Forelimb muscle (tissue), 1 donor: ENCODE measurements at regions not wholly inside any gene's neighbourhood (a gene's known extent, or its start where the extent isn't known, plus 50 kb on each side); places are given as distances from the start of the nearest gene placed in this dataset.
"Not testable (repeated sequence)": the region's sequence is repeated elsewhere in the genome, so short reads cannot be mapped to it uniquely, and the experiment has no call there.

ENCODE experiments used
- DNase-seq: peaks from one replicate; pipeline ENCODE4 v3.0.0-alpha.2; 2013; ENCODE audit warnings: low read depth

DNA sequence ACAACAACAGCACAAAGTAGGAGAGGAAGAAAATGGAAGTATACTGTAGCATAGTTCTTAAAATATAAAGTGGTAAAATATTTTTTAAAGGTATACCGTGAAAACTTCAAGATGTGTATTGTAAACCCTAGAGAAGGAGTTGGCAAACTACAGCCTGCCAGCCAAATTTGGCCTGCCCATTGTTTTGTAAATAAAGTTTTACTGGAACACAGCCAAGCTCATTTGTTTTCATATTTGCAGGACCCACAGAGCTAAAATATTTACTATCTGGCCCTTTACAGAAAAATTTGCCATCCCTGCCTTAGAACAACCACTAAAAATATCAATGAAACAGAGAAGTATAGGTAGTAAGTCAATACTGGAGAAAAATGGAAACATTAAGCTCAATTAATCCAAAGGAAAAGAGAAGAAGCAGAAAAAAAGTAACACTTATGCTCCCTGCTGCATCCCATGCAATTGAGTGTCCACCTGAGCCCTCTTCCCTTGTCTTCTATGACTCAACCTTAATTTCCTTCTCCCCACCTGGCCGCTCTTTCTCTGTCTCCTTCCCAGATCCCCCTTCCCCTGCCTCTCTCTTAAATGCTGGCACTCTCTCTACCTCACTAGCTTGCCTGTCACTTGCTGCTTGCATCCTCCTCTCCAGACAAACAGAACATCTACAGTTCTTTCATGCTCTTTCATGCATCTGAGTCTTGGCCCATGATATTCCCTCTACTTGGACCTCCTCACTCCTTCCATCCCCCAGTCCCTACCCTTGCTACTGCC is 50.6 kb upstream of the FER start:
- DNase-seq: no peak

DNA sequence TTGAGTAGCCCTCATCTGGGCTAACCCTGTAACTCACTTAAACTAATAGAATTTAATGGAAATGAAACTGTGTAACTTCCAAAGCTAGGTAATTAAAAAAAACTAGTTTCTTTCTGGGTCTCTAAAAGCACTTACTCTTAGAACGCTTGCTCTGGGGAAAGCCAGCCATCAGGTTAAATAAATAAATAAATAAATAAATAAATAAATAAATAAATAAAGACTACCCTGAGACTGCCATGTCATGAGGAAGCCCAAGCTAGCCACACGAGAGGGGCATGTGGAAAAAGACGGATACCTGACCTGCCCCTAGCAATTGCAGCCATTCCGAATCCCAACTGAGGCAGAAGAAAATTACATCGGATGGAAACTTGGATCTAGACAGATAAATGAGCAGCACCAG is 51.3 kb upstream of the FER start:
- DNase-seq: no peak

DNA sequence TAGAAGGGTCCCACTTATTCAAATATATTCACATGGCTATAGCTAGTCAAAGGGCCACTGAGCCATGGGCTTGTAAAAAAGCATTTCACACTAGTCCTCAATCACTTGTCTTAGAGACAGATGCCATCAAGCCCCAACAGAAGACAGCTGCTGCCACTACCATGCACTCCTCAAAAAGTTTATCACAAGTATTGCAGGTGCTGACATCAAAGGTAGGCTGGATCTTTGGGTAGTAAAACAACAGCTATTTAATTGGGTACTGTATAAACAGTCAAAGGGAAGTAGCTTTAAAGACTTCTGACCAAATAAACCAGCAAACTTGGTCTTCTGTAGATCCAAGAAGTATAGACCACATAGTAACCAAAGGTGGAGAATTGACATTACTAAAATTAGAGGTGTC is 59.2 kb upstream of the FER start:
- DNase-seq: no peak

DNA sequence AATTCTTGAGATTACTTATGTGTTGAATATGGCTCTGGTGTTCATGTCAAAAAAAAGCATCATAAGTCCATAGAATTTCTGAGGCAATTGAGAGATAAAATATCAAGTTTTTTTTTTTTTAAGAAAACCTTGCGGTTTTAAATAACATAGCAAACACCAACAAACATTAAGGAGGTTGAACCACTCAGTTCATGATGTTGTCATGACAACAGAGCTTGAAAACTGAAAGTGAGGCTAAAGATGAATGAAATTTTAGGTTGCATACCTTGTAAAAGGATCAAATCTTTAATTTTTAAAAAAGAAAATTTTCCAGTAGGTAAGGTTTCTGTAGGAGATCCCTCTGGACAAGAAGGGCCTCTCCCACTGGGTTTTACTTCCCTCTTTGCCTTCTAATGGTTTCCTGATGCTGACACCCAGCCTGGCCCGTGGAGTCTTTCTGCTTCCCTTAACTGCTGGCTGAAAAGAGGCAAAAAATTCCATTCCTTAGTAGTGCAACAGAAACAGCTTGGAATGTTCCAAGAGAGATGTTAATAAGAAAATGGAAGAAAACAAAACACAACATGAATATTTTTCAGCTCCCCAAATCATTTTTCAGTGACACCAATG is 60.0 kb upstream of the FER start:
- DNase-seq: no peak

DNA sequence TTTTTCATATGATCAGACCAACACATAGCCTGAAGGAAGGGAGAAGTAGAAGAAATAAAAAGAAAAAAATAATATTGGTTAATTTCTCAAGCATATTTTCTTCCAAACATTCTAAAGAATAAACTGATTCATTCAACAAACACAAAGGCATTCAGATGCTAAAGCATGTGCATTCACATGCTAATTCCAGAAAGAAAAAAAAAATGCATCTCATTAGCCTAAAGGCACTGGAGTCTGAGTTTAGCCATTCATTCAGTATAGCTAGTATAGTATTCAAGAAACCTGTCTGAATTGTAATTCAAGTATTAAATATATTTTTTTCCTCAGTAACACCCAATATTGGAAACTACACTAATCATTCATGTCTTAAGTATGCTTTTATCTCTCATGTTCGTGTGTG is 61.0 kb upstream of the FER start:
- no peak for DNase-seq

DNA sequence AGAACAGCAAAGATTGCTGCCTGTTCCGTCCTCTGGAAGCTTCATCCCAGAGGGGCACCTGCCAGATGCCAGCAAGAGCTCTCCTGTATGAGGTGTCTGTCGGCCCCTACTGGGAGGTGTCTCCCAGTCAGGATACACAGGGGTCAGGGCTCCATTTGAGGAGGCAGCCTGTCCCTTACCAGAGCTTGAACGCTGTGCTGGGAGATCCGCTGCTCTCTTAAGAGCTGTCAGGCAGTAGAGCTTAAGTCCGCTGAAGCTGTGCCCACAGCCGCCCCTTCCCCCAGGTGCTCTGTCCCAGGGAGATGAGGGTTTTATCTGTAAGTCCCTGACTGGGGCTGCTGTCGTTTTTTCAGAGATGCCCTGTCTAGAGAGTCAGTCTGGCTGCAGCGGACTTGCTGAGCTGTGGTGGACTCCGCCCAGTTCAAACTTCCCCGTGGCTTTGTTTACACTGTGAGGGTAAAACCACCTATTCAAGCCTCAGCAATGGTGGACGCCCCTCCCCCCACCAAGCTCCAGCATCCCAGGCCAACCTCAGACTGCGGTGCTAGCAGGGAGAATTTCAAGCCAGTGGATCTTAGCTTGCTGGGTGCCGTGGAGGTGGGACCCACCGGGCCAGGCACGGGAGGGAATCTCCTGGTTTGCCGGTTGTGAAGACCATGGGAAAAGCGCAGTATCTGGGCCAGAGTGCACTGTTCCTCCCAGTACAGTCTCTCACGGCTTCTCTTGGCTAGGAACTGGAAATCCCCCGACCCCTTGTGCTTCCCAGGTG is 62.1 kb upstream of the FER start:
- not testable (repeated sequence) for DNase-seq

DNA sequence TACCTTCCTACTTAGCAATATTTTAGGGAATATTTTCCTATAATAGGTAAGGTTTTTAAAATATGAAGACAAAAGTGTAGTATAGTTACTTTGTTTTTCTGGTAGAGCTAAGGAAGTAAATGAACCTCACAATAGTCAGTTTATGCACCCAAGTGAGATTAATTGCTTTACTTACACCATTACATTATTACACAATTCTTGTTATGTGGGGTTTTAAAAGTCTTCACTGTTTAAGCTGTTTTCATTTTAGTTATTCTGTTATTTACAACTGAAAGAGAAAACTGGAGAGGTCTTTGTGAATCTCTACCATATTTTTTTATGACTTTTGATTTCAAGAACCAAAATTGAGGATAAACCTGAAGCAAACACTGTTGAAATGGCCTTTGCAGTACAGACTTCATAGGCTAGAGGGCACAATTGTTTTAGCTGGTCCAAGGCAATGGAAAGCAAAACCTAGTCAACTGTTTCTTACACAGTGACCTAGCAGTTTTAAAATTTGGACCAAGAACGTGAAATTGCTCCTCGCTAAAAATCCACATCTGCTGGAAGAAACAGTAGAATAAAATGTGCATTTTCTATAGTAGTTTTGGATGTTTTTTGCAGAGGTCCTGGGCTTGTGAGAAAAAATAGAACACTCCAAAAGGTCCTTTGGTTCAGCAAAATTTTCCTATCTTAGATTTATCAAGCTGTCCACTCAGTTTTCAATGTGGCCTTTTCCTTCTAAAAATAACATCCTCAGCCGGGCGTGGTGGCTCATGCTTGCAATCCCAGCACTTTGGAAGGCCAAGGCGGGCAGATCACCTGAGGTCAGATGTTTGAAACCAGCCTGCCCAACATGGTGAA is 66.4 kb upstream of the FER start:
- DNase-seq: peak; percentile 72

DNA sequence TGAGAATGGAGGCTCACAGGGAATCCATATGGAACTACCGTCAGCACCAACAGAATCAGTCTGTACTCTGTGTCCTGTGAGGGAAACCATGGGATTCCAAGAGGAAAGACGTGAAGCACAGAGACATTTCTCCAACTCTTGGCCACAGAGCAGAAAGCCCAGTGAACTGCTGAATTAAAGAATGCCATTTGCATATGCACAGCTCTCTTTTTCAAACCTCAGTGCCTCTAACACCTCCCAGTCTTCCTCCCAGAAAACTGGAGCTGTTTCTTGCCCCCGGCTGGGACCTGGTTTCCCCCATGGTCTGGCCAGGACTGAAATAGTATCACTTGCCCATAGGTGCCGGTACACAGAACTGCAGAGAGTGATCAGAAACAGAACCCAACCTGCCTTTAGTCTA is 69.6 kb upstream of the FER start:
- no peak for DNase-seq

DNA sequence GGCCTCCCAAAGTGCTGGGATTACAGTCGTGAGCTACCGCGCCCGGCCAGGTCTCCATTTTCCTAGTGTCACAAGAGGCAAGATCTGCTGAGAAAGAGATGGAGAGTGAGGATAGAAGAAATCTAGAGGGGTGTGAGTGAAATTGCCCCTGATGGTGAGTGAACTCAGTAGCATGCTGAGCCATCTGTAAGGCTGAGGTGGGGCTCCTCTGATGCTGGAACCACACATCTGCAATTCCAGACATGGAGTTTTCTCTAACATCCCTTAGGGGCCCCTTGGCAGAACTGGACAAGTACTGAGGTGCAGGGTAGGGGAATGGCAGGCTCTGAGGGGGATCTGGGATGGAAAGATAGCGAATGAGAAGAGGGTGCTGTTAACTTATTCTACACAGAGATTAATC is 72.0 kb upstream of the FER start:
- DNase-seq: no peak

DNA sequence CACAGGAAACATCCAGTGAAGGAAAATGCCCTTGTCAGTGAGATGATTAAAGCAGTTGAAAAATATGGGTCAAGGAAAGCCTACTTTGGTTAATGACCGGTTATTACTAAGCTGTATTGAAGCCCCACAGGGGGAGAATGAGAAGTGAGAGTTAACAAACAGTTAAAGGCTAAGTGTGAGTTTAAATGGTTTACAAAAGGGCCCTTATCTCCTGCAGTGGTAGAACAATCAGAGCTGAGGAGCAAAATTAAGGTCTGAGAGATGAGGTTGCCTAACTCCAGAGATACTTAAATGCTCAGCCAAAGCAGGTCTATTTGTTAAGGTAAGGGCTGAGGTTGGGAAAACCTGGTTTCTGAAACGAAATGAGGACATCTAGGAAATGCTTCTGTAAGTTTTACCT is 75.1 kb upstream of the FER start:
- DNase-seq: no peak

DNA sequence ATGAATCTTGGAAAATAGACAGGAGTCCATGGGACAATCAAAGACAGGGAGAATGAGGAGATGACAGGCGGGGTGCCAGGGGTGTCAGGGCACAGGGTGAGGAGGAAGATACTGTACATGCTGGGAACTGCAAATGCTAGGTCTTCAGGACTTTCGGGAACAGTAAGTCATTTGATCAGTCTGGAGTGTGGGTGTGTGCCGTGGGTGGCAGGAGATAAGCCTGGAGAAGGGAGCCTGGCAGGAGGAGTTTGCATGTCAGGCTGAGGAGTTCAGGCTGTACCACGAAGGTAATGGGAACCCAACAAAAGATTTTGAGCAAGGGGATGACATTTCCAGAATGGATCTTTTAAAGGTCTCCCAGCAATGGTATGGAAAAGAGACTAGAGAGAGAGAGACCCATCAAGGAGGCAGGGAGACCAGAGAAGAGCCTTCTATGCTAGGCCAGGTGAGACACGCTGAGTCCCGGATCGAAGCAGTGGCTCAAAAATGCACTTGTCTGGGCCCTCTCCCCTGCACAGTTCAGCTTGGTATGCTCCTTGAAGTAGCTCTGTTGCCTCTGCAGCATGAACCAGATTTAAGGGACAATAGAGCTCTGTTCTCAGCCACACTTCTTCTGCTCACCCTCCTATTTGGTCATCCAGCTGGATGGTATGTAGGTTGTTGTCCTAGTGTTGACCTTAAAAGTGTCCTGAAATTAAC is 77.0 kb upstream of the FER start:
- DNase-seq: no peak

DNA sequence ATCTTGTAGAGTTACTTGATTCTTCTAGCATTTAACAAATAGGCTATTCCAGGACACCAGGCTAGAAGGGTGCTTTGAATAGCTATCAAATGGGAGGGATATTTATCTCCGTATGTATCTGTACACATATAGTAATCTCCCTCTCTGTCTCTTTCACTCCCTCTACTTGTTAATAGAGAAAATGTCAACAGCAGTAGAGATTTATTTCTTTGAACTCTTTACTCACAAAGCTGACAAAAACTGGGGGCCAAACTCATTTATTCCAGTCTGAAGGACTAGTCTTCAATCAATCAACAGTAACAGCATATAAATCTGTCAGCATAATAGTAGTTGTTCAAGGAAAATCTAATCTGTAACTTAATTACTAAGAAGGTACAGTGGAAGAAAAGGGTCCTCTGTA is 78.2 kb upstream of the FER start:
- no peak for DNase-seq

DNA sequence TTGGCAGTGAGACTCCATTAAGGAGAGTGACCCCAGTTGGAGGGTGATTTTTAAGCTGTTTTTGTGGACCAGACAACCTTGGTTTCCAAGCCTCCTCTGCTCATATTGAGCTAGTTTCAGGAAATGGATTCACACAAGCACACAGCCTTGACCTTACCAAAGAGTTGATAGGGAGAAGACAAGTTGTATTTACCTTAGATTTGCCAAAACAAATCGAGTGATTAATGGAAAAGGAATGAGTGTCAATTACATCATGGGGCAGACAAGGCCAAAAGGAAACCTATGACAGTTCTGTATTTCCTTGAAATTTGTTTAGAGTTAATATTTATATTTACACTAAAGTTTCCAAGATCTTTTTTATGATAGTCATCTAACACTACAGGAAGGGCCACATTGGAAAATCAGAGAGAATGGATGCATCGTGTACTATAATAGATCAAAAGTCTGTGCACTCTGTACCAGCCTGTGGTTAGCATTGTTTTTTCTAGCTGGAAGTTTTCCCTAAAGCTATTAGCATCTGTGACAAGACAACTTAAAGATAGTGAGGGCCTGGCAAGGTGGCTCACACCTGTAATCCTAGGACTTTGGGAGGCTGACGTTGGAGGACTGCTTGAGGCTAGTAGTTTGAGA is 86.0 kb upstream of the FER start:
- DNase-seq: no peak

DNA sequence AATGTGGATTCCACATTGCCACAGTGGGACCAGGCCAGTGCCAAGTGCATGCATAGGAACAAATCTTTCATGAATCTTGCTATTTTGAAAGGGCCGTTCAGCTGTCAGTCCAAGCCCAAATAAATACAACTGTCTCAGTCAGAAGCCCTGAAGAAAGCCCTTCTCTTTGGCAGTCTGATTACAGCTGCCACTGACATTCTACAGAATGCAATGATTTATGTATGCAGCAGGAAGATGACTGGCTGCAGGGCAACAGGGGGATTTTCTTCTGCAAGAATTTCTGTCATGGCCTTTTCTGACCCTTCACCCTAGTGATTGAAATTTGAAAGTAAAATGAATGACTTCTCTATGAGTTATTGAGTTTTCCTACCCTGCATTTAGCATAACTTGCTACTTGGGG is 86.7 kb upstream of the FER start:
- DNase-seq: no peak

DNA sequence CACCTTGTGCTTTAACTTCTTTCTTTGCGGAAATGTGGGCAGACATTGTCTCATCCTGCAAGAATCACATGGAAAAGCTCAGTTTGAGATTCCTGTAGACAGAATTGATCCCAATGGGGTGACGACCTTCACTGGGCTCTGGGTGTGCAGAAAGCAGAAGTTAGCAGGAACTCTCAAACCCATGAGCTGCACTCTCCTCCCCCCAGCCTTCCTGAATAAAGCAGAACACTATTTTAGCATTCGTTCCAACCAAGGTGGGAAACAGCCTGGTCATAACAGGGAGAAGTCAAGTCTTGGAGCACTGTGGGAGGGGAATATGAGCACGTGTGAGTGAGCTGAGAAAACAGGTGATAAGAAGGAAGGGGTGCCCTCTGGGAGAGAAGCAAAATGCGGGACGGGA is 87.4 kb upstream of the FER start:
- DNase-seq: no peak

DNA sequence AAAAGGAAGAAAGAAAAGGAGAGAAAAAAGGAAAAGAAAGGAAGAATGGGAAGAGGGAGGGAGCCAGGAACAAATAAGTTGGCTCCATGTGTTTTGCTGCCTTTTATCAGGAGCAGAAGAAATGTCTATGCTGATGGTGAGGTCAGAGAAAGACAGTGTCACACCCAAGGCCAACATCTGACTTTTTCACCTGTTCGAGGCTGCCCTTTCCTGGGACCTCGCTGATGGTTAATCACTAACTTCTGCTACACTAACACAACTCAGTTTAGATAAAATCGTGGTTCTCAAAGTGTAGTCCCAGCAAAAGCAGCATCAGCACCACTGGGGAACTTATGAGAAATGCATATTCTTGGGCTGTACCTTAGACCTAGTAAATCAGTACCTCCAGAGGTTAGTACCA is 88.2 kb upstream of the FER start:
- DNase-seq: no peak

DNA sequence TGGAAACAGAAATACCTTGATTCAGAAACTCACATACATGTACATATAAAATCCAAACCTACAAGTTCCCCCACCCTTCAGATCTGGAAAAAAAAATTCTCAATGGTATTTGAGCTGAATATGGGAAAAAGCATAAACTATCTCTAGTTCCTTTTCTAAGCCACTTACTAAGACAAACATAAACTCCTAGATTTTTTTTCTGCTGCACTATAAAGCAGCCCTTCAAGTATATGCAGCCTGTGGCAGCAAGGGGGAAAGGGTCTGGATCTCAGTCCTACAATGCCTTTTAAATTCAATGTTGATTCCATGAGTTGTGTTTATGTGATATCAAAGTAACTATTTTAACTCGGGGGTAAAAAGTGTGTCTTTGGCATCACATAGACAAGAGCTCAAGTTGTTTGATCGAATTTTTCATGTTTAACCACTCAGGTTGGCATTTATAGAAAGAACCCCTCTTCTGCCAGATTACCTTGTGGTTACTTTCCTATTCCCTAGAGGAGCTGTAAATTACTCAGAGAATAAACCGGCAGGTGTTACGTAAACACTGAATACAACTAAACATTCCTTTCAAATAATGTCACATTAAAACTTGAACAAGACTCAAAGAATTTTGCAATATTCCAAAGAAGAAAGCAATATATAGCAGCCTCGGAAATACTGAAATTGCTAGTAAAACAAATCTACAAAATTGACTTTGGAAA is 91.8 kb upstream of the FER start:
- DNase-seq: no peak

DNA sequence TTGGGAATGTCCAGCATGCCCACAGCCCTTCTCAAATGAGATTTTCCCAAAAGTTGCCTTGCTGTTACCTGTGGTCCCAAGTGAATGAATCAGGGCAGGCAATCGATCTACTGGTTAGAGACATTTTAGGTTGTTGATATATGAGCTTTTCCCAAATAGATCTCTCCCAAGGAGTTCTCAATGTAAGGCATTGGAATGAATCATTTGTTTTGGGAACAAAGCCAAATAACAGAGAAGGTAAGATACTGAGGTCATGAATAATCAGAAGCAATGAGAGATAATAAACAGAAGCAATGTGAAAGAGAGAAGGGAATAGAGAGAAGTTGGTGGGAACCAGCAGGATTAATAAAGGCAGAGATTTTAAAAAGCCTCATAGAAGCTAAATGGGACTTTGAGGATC is 93.6 kb upstream of the FER start:
- no peak for DNase-seq

DNA sequence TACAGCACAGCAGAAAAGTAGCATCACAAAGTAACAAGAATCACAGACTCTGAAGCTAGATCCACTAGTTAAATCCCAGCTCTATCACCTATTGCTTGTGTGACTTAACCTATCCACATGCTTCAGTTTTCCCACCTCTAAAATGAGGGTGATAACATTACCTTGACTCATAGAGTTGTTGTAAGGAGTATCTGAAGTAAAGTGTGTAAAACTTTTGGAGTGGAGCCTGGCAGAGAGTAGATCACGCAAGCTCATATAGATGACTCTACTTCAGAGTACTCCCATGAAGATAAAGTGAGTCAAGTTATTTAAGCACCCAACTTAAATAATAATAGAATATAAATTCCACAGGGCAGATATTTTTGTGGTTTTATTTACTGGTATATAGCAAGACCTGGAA is 94.5 kb upstream of the FER start:
- DNase-seq: no peak

DNA sequence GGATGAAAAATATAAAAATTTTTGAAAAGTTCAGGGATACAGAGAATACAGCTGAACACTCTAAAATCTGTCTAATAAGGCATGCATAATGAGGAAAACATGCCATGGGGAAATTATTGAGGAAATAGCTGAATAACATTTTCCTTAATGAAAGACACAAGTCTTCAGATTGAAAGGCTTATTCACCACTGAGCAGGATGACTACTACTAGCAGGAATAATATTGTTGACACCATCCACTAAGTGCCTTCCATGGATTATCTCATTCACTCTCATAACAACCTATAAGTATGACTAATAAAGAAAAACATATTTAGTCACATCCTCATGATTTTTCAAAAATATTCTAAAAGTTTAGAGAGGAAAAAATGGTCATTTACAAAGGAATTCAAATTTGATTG is 96.7 kb upstream of the FER start:
- no peak for DNase-seq

DNA sequence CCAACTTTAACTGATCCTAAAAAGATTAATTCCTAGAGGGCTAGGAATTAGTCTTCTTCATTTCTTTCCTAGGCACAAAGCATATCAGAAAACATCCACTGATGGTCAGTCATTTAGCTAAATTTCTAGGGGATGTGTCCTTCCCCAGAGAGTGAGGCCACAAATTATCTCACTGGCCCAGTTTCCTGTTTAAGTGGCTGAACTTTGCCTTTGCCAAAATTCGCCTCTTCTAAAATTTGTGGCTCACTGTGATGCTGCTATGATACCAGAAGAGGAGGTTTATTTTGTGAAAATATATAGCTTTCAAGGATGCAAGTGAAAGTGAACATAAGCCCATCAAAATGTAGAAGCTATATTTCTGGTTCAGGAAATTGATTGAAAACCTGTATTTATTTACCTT is 98.1 kb upstream of the FER start:
- DNase-seq: no peak
